ENCODE measurements at regions not wholly inside any gene's neighbourhood (a gene's known extent, or its start where the extent isn't known, plus 50 kb on each side); places are given as distances from the start of the nearest gene placed in this dataset.
"Not testable (repeated sequence)": the region's sequence is repeated elsewhere in the genome, so short reads cannot be mapped to it uniquely, and the experiment has no call there.

GRCh38 chr13:38073931-38074330 is 204.4 kb upstream of the TRPC4 start:
- Histone ChIP-seq H3K36me3 (no peaks in the 10 kb centered on the region), H3K4me3 (no peak overlapping the region), H3K9me3 (no peaks in the 10 kb centered on the region), H3K4me1 (ENCODE audit: insufficient read depth) (no peaks in the 10 kb centered on the region), H3K27ac (no peak overlapping the region), H3K27me3 (no peaks in the 10 kb centered on the region)
- DNase-seq = no peak
- 32 to 40% (median 38%) methylated on average over 1 of the region's 1 CpG for WGBS, 3 donors
- intact Hi-C loops (cut with DNase I) = no loop called here
- no peak for TF ChIP-seq EP300 (IDR thresholded peaks at IDR 0.05)
- no peak for TF ChIP-seq POLR2A (IDR thresholded peaks at IDR 0.05)
- TF ChIP-seq, protein P1, sequence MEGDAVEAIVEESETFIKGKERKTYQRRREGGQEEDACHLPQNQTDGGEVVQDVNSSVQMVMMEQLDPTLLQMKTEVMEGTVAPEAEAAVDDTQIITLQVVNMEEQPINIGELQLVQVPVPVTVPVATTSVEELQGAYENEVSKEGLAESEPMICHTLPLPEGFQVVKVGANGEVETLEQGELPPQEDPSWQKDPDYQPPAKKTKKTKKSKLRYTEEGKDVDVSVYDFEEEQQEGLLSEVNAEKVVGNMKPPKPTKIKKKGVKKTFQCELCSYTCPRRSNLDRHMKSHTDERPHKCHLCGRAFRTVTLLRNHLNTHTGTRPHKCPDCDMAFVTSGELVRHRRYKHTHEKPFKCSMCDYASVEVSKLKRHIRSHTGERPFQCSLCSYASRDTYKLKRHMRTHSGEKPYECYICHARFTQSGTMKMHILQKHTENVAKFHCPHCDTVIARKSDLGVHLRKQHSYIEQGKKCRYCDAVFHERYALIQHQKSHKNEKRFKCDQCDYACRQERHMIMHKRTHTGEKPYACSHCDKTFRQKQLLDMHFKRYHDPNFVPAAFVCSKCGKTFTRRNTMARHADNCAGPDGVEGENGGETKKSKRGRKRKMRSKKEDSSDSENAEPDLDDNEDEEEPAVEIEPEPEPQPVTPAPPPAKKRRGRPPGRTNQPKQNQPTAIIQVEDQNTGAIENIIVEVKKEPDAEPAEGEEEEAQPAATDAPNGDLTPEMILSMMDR (IDR thresholded peaks at IDR 0.05) = no peak

DNA sequence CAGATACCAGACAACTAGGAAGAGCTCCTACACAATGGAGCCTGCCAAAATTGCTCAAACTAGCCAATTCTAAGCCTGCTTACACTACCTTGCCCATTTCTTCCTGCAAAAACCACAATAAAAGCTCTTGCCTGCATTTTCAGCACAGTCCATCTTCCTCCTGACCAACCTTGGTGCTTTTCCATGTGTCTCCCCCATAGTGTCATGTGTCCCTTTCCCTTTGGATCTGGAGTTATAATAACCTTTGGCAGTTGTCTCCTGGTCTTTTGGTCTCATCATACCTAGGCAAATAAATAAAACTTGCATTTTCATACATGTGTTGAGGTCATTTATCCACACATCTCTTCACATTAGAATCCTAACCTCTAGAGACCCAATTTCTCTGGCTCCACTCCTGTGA is 203.1 kb upstream of the TRPC4 start:
- DNase-seq = no peak
- no peak for TF ChIP-seq EP300 (IDR thresholded peaks at IDR 0.05)
- TF ChIP-seq, protein P1 (IDR thresholded peaks at IDR 0.05) = no peak
- no peak for TF ChIP-seq POLR2A (IDR thresholded peaks at IDR 0.05)
- intact Hi-C loops (cut with DNase I) = no loop called here

DNA sequence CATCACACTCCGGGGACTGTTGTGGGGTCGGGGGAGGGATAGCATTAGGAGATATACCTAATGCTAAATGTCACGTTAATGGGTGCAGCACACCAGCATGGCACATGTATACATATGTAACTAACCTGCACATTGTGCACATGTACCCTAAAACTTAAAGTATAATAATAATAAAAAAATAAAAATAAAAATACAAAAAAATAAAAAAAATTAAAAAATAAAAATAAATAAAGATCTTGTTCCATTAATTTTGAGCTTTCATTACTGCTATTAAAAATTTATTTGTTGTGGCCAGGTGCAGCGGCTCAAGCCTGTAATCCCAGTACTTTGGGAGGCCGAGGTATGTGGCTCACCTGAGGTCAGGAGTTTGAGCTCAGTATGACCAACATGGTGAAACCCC is 201.8 kb upstream of the TRPC4 start:
- H3K4me3 ChIP-seq; DNase-seq; H3K4me1 ChIP-seq (ENCODE audit: insufficient read depth); H3K27ac ChIP-seq; H3K36me3 ChIP-seq; intact Hi-C loops (cut with DNase I); H3K27me3 ChIP-seq; H3K9me3 ChIP-seq: not testable (repeated sequence)
- 91 to 97% (median 95%) methylated on average over 5 of the region's 5 CpGs for WGBS, 3 donors

More for the DNA sequence above, 203.1 kb upstream of the TRPC4 start:
- H3K36me3 ChIP-seq = no peaks in the 10 kb centered on the region
- no peaks in the 10 kb centered on the region for H3K27me3 ChIP-seq
- H3K4me3 ChIP-seq = no peak overlapping the region
- no peaks in the 10 kb centered on the region for H3K4me1 ChIP-seq (ENCODE audit: insufficient read depth)
- no peaks in the 10 kb centered on the region for H3K9me3 ChIP-seq
- H3K27ac ChIP-seq = no peak overlapping the region

DNA sequence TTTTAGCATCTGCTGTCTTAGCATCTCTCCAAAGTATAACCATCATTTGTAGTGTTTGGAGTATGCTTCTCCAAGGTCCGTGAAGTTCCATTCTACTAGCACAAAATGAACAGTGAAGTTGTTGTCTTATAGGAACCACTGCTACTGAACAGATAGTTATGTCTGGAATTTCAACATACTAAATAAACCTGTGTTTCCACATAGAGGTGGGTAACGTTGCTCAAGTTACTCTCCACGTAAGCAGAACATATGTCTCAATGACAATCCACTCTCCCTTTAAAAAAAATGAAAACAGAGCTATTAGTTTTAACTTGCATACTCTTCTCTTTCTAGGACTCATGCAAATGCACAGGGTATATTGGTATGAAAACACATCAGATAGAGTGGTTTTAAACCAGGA is 184.3 kb upstream of the TRPC4 start:
- no peak for TF ChIP-seq POLR2A (IDR thresholded peaks at IDR 0.05)
- no peak for TF ChIP-seq EP300 (IDR thresholded peaks at IDR 0.05)
- TF ChIP-seq, protein P1 (IDR thresholded peaks at IDR 0.05) = no peak
- no peak overlapping the region for H3K27ac ChIP-seq
- no peaks in the 10 kb centered on the region for H3K9me3 ChIP-seq
- no peaks in the 10 kb centered on the region for H3K4me1 ChIP-seq (ENCODE audit: insufficient read depth)
- 82 to 85% (median 82%) methylated on average over 3 of the region's 3 CpGs for WGBS, 3 donors
- H3K36me3 ChIP-seq = no peaks in the 10 kb centered on the region
- no peak for DNase-seq
- no peak overlapping the region for H3K4me3 ChIP-seq
- H3K27me3 ChIP-seq = no peaks in the 10 kb centered on the region
- intact Hi-C loops (cut with DNase I) = no loop called here

- intact Hi-C loops (cut with DNase I) = no loop called here
- no peaks in the 10 kb centered on the region for H3K9me3 ChIP-seq
- no peaks in the 10 kb centered on the region for H3K27me3 ChIP-seq
- TF ChIP-seq, protein P1 (IDR thresholded peaks at IDR 0.05) = no peak
- TF ChIP-seq POLR2A (IDR thresholded peaks at IDR 0.05) = no peak
- no peak for TF ChIP-seq EP300 (IDR thresholded peaks at IDR 0.05)
- H3K4me1 ChIP-seq (ENCODE audit: insufficient read depth) = no peaks in the 10 kb centered on the region
- DNase-seq = no peak
- H3K27ac ChIP-seq = no peak overlapping the region
- WGBS, 3 donors = 36 to 58% (median 54%) methylated on average over 1 of the region's 1 CpG
- H3K36me3 ChIP-seq = no peaks in the 10 kb centered on the region
- H3K4me3 ChIP-seq = no peak overlapping the region
These were observed 176.4 kb upstream of the TRPC4 start for GRCh38 chr13:38046049-38046376.
